NT2/D1 (cell line): ENCODE measurements at regions not wholly inside any gene's neighbourhood (a gene's known extent, or its start where the extent isn't known, plus 50 kb on each side); places are given as distances from the start of the nearest gene placed in this dataset.

Experiments
- SUZ12 ChIP-seq: IDR thresholded peaks from 2 replicates; pipeline ENCODE4 v1.6.1; 2011; ENCODE audit not compliant: insufficient read length, insufficient read depth; ENCODE audit errors: extremely low read depth
- YY1 ChIP-seq: IDR thresholded peaks from 2 replicates; pipeline ENCODE4 v1.6.1; 2011; ENCODE audit not compliant: insufficient read length, insufficient read depth
- ZNF274 ChIP-seq: IDR thresholded peaks from 2 replicates; pipeline ENCODE4 v1.6.1; 2011; ENCODE audit warnings: mild to moderate bottlenecking, low read depth, low read length

DNA sequence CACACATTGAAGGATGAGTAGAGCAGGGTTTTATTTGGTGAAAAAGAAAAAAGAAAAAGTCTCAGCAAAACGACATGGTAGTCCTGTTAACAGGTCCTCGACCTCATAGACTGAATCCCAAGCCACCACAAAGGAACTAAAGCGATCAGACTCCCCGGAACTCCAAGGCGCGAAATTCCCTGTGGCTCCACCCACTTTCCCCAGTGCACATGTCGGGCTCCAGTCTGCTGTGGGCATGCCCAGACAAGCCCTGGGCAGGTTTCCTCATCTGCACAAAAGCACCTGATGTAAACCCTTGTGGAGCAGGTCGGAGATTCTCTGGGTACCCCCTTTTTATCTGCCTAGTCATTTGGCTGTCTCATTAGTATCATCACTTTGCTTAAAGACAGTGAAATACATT is 170.7 kb upstream of the FSIP2 start:
- TF ChIP-seq YY1: no peak
- no peak for TF ChIP-seq SUZ12
- TF ChIP-seq ZNF274: no peak
